ENCODE measurements at regions not wholly inside any gene's neighbourhood (a gene's known extent, or its start where the extent isn't known, plus 50 kb on each side); places are given as distances from the start of the nearest gene placed in this dataset.
A peak's percentile ranks its signal among the peaks of the same experiment; 100 is the strongest.
"Not testable (repeated sequence)": the region's sequence is repeated elsewhere in the genome, so short reads cannot be mapped to it uniquely, and the experiment has no call there.

- no peak for DNase-seq
Measured at GRCh38 chr20:57777911-57778310, 68.1 kb upstream of the PMEPA1 start.

DNA sequence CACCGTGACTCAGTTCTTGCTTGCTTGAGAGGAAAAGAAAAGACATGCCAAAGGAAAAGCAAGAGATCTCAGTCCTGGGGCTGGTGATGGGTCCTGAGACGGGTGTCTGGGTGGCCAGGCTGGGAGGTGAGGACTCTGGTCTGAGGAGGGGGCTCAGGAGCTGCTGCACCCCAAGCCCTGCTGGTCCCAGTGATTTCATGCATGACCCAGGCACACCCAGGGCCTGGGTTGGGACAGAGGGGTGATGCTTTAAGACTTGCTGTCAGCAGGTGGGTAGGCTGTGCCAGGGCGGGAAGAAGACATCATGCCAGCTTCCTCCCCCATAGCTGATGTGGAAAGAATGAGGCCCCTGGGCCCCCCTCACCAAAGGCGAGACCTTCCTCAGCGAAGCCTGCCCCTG is 65.1 kb upstream of the PMEPA1 start:
- no peak for DNase-seq

GRCh38 chr20:57774111-57774880 is 64.5 kb upstream of the PMEPA1 start:
- DNase-seq = no peak

GRCh38 chr20:57773059-57773815 is 63.4 kb upstream of the PMEPA1 start:
- DNase-seq = no peak

- peak; percentile 49 to 54 for DNase-seq
Measured at GRCh38 chr20:57772349-57772964, 62.6 kb upstream of the PMEPA1 start.

DNA sequence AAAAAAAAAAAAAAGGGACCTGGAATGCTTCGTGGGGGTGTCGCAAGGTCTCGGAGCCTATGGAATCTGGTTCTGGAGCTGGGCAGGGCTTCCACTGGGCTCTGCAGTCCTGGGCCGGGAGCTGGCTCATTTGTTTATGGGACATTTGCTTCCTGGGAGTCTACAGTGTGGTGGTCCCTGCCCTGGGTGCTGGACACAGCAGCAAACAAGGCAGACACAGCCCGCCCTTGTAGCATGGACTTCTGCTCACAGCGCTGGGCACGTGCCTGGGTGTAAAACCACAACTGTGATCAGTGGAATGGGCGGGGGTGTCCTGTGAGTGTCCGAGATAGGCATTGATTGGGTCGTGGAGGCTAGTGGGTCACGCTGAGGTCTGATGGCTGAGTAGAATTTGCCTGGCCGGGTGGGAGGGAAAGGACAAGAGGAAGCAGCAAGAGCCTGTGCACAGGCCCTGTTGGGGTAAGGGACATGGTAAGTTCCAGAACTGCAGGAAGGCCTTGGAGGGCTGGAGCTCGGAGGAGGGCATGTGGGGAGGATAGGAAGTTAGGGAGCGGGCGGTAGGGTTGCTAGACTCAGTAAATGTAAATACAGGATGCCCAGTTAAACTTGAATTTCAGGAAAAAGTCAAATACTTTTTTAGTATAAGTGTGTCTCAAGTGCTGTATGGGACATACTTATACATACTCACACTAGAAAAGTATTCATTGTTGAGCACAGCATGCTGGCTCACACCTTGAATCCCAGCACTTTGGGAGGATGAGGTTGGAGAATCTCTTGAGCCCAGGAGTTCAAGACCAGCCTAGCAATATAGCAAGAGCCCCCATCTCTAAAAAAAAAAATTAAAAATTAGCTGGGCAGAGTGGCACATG is 61.3 kb upstream of the PMEPA1 start:
- no peak for DNase-seq

DNA sequence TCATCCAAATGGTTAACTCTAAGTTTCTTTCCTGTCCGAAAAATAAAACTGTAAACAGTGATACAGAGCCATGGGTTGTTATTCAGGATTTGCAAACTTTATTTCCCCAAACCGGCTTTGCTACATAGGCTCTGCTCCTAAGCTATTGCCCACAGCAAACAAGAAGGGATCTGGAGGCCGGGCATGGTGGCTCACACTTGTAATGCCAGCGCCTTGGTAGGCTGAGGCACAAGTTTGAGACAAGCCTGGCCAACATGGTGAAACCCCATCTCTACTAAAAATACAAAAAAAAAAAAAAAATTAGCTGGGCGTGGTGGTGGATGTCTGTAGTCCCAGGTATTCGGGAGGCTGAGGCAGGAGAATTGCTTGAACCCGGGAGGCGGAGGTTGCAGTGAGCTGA is 60.6 kb upstream of the PMEPA1 start:
- DNase-seq = not testable (repeated sequence)

- DNase-seq = no peak
Measured at GRCh38 chr20:57769756-57770155, 59.9 kb upstream of the PMEPA1 start.

GRCh38 chr20:57768519-57768918 is 58.7 kb upstream of the PMEPA1 start:
- no peak for DNase-seq

- no peak for DNase-seq
Measured at GRCh38 chr20:57767441-57767840, 57.6 kb upstream of the PMEPA1 start.

GRCh38 chr20:57763235-57763595 is 53.4 kb upstream of the PMEPA1 start:
- no peak for DNase-seq

GRCh38 chr20:57762531-57763234 is 52.9 kb upstream of the PMEPA1 start:
- no peak for DNase-seq

DNA sequence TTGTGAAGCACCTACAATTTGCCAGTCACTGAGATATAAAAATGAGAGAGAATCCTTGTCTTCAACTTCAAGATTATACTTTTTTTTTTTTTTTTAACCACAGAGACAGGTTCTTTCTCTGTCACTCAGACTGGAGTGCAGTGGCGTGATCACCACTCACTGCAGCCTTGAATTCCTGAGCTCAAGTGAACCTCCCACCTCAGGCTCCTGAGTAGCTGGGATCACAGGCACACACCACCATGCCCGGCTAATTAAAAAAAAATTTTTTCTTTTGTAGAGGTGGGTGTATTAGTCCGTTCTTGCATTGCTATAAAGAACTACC is 51.6 kb upstream of the PMEPA1 start:
- DNase-seq = no peak

DNA sequence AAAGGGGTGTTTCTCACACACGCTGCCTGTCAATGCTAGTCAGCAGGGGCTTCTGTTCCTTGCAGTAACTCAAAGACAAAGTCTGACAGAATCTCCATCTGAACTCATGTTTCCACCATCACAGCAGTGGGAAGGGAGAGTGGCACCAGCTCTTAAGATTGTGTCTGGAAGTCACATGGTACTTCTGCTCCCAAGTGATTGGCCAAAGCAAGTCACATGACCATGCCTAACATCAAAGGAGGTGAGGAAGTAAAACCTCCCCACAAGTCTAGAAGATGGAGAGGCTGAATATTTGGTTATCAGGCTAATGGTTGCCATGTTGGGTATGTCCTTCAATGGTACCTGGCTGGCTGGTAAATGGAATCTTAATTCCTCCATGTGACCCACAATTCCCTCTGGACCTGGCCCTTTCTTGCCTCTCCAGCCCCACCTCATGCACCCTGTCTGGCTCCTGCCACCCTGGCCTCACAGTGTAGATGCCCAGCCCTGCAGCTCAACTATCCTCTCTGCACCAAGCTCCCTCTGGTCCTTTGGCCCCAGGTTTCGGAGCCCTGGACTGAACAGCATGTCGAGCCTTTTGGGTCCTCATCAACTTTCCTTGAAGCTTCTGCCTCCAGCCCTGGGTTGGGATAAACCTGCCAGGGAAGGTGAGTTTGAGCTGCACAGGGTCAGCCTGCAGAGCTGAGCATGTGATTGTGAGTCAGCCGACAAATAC is 51.0 kb upstream of the PMEPA1 start:
- DNase-seq = no peak

GRCh38 chr20:57759724-57760123 is 49.9 kb upstream of the PMEPA1 start:
- no peak for DNase-seq
